OCI-LY3 (cell line): ENCODE measurements at regions not wholly inside any gene's neighbourhood (a gene's known extent, or its start where the extent isn't known, plus 50 kb on each side); places are given as distances from the start of the nearest gene placed in this dataset.

Experiments
- EZH2phosphoT487 ChIP-seq: fragments of 200-600 bp; shearing (Covaris generic); IDR thresholded peaks from 2 replicates; pipeline ENCODE4 v1.6.1; 2018; ENCODE audit warnings: antibody characterized with exemption, mixed run types, low read depth
- TF ChIP-seq, protein P1 (sequence below): fragments of 200-600, 300-600 bp; sonication (generic); IDR thresholded peaks from 2 replicates; pipeline ENCODE4 v1.5.1; 2014; ENCODE audit warnings: antibody characterized with exemption, low read length, low read depth

DNA sequence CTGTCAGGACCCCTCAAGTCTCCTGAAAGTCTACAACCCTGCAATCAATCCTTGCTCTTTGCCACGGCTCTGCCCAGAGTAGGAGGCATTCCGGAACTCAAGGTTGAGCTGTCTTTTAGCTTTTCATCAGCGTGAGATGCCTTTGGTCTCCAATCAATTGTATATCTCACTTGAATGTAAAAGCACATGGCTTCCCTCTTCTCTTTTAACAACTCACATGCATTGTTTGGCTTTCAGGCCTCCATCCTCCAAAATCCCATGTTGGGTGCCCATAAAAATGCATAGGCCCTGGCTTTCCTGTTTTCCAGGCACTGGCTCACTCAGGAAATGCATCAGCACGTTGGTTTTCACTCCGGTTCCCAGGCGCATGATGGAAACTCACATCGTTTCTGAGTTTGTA, 64.0 kb upstream of the FOXF1 start:
- TF ChIP-seq, protein P1, sequence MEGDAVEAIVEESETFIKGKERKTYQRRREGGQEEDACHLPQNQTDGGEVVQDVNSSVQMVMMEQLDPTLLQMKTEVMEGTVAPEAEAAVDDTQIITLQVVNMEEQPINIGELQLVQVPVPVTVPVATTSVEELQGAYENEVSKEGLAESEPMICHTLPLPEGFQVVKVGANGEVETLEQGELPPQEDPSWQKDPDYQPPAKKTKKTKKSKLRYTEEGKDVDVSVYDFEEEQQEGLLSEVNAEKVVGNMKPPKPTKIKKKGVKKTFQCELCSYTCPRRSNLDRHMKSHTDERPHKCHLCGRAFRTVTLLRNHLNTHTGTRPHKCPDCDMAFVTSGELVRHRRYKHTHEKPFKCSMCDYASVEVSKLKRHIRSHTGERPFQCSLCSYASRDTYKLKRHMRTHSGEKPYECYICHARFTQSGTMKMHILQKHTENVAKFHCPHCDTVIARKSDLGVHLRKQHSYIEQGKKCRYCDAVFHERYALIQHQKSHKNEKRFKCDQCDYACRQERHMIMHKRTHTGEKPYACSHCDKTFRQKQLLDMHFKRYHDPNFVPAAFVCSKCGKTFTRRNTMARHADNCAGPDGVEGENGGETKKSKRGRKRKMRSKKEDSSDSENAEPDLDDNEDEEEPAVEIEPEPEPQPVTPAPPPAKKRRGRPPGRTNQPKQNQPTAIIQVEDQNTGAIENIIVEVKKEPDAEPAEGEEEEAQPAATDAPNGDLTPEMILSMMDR, result no peak
- no peak for TF ChIP-seq EZH2phosphoT487
